GM18870 (cell line): ENCODE measurements at regions not wholly inside any gene's neighbourhood (a gene's known extent, or its start where the extent isn't known, plus 50 kb on each side); places are given as distances from the start of the nearest gene placed in this dataset.
"Not testable (repeated sequence)": the region's sequence is repeated elsewhere in the genome, so short reads cannot be mapped to it uniquely, and the experiment has no call there.

Experiments used
- ATAC-seq: cut with Tn5 transposase; IDR thresholded peaks from one replicate; pipeline ENCODE4 v1.9.1; 2021; ENCODE audit warnings: moderate library complexity; ENCODE audit not compliant: unreplicated experiment

DNA sequence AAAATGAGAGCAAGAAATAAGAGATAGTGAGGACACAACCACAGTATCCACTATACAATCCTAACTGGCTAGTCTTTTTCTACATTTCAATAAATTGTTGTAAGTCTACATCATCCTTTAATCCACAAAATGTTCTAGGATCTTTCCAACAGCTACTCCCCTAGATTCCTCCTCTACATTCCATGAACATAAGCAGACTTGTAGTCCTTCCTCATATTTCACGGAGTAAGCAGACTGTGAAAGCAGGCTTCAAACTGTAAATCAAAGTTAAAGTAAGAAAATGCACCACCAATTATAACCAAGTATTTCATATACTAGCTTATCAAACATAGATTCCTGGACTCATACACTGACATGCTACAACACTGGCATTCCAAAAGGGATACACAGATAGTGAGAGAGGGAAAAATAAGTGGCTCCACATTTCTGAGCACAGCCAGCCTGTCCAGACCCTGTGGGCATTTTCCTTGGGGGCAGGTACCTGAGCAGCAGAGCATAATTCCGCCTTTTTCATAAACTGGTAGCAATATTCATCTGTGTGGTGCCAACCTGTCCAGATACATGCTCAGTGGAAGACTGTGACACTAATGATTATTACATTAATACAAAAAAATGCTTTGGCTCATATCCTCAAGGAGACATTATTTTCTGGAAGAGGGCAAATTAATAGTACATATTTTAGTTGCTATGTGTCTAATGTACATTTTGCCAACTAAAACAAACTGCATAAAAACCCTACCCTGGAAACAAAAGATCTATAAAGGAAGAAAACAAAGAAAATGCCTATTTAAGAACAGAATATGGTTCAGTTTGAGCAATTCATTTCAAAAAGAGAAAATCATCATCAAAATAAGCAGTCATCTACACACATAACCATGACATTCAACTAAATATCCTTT, 113.3 kb upstream of the FSCB start:
- no peak for ATAC-seq

- no peak for ATAC-seq
Observed at GRCh38 chr14:44616204-44616603, 109.1 kb upstream of the FSCB start.

DNA sequence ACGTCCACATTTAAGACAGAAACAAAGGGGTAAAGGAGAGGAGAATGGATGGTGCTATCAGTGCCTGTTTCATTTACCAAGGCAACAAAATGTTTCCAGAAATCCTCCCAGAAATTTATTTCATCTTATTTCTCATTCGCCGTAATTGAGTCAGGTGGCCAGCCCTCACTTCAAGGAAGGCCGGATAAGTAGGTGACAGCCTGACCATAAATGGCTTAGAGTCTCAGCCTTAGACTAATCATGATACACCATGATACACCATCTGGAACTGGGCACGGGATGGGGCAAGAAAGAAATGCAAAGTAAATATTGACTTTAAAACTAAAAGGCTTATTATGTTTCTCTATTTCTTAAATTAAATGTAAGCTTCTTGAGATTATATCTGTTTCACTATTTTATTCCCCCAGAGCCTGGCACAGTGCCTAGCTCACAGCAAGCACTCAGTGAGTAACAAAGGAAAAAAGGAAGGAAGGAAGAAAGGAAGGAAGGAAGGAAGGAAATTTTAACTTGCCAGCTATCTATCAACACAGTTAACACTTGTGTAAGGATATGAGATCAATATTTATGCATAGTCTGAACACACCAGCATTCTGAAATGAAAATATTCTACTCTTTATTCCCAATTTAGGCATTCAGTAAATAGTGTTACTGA, 106.1 kb upstream of the FSCB start:
- no peak for ATAC-seq

- ATAC-seq: no peak
Observed at GRCh38 chr14:44612002-44612401, 104.9 kb upstream of the FSCB start.

GRCh38 chr14:44609876-44610510, 102.9 kb upstream of the FSCB start:
- ATAC-seq: no peak

GRCh38 chr14:44609201-44609600, 102.1 kb upstream of the FSCB start:
- ATAC-seq: no peak

GRCh38 chr14:44607701-44608100, 100.6 kb upstream of the FSCB start:
- no peak for ATAC-seq

GRCh38 chr14:44606576-44606975, 99.5 kb upstream of the FSCB start:
- ATAC-seq: no peak

DNA sequence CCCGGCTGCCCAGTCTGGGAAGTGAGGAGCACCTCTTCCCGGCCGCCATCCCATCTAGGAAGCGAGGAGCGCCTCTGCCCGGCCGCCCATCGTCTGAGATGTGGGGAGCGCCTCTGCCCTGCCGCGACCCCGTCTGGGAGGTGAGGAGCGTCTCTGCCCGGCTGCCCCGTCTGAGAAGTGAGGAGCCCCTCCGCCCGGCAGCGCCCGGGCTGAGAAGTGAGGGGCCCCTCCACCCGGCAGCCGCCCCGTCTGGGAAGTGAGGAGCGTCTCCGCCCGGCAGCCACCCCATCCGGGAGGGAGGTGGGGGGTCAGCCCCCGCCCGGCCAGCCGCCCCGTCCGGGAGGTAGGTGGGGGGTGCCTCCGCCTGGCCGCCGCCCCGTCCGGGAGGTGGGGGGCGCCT, 94.2 kb upstream of the FSCB start:
- not testable (repeated sequence) for ATAC-seq

DNA sequence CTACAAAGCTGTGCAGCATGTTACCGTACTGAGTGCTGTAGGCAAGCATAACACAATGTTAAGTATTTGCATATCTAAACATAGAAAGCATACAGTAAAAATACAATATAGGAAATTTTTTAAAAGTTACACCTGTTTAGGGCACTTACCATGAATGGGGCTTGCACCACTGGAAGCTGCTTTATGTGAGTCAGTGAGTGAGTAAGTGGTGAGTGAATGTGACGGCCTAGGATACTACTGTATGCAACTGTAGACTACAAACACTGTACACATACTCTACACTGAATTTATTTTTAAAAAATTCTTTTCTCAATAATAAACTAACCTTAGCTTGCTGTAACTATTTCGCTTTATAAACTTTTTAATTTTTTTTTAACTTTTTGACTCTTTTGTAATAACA, 82.1 kb upstream of the FSCB start:
- ATAC-seq: no peak

DNA sequence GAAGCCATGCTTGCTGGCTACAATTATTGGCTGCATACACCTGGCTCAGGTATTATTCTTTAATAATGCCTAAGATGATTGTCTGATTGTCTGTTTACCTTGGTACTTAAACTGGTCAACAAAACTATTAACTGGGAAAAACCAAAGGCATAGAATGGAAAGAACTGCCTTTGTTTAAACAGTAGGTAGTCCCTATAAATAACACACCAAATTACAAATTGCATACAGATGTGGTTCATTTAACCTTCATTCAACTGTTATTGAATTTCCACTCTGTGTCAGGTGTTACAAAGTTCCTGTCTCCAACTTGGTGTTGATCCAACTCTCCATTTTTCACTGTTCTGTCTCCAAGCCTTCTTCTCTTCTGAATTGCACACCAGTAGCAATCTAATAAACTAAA, 79.8 kb upstream of the FSCB start:
- ATAC-seq: no peak

DNA sequence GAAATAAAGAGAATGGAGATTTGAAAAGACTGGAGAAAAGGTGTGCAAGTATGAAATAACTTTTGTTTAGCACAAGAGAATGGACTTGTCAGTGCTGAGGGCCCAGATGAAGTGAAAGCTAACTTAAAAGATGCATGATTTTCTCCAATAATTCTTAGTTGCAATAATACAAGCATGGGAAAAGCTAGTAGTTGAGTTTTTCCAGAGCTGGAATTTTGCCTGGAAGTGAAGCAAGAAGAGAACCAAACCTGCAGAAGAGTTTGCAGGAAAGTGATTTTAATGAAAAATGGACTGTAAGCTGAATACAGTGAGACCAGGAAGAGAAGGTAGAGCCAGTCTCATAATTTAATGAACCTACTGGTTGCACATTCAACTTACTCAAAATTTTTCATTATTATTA, 69.3 kb upstream of the FSCB start:
- no peak for ATAC-seq

DNA sequence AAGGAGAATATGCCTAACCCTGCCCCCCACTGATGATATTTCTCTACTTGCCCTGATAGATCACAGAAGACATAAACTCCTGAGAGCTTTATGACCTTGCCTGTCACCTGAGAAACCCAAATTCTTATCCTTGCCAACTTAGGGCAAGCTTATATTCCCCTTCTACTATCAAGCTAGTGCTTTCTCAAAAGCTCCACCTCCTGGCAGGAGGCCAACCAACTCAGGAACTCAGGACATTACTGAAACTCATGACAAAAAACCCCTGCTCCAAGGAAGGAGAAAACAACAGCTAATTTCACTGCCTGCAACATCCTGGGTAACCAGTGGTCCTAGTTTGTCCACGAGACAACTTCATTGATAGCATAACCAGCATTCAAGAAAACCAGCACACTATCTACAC, 60.9 kb upstream of the FSCB start:
- ATAC-seq: no peak

DNA sequence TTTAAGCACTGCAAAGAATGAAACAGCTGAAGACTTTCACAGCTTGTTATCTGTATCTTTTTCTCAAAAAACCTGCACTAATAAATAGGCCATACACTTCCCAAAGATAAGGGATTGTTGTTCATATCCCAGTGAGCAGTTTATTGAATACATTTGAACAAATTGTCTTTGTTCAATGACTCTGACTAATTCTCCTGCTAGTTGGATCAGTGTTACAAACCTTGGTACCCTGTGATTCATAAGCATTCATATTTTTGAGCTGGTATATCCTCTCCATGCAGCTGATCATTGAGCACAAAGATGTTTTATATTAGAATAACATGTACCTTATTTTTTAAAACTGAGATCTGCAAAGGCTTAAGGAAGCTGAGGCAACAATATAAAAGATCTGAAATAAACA, 58.9 kb upstream of the FSCB start:
- no peak for ATAC-seq

GRCh38 chr14:44564908-44565307, 57.8 kb upstream of the FSCB start:
- no peak for ATAC-seq
